ENCODE measurements at regions not wholly inside any gene's neighbourhood (a gene's known extent, or its start where the extent isn't known, plus 50 kb on each side); places are given as distances from the start of the nearest gene placed in this dataset.
A peak's percentile ranks its signal among the peaks of the same experiment; 100 is the strongest.

- ChIA-PET POLR2A (no interaction called here), CTCF (interaction anchor here (0.8 to 2.5 kb wide), 5 partner anchors 8 to 117 kb away, joined by 3 to 10 read pairs (median 3); no protein-coding TSS in a partner anchor)
- Mint-ChIP-seq H3K27ac (ENCODE audit: low read depth, unreplicated experiment) (no peak overlapping the region), H3K4me1 (ENCODE audit: insufficient read depth, unreplicated experiment) (no peaks in the 10 kb centered on the region), H3K27me3 (ENCODE audit: insufficient read depth, unreplicated experiment) (no peaks in the 10 kb centered on the region), H3K4me3 (ENCODE audit: unreplicated experiment) (no peak overlapping the region), H3K36me3 (ENCODE audit: insufficient read depth, unreplicated experiment) (no peaks in the 10 kb centered on the region), H3K9me3 (ENCODE audit: unreplicated experiment) (peaks cover 6% of the 10 kb centered on the region)
- intact Hi-C loops (cut with micrococcal nuclease), result loop anchor here (10.0 kb wide), 1 partner anchor 565 kb away; no protein-coding TSS in a partner anchor
- TF ChIP-seq CTCF (IDR thresholded peaks at IDR 0.05; ENCODE audit: unreplicated experiment), result no peak
- no peak for DNase-seq (ENCODE audit: unreplicated experiment)
- BruUV-seq (replicated peaks), result no TSS peak
These were observed 334.7 kb upstream of the NDST3 start for GRCh38 chr4:117699595-117699994.

- BruUV-seq (replicated peaks), result no TSS peak
- Mint-ChIP-seq H3K27ac (ENCODE audit: low read depth, unreplicated experiment) (no peak overlapping the region), H3K27me3 (ENCODE audit: insufficient read depth, unreplicated experiment) (no peaks in the 10 kb centered on the region), H3K36me3 (ENCODE audit: insufficient read depth, unreplicated experiment) (no peaks in the 10 kb centered on the region), H3K4me1 (ENCODE audit: insufficient read depth, unreplicated experiment) (no peaks in the 10 kb centered on the region), H3K9me3 (ENCODE audit: unreplicated experiment) (peaks cover 6% of the 10 kb centered on the region), H3K4me3 (ENCODE audit: unreplicated experiment) (no peak overlapping the region)
- peak; percentile 24 for DNase-seq (ENCODE audit: unreplicated experiment)
- intact Hi-C loops (cut with micrococcal nuclease), result no loop called here
- TF ChIP-seq CTCF (IDR thresholded peaks at IDR 0.05; ENCODE audit: unreplicated experiment), result peak; percentile 10
- CTCF ChIA-PET, result interaction anchor here (0.5 to 2.5 kb wide), 11 partner anchors 9 to 1252 kb away, joined by 3 to 10 read pairs (median 3); no protein-coding TSS in a partner anchor
- POLR2A ChIA-PET, result no interaction called here
These were observed 334.0 kb upstream of the NDST3 start for GRCh38 chr4:117700111-117700892.

- POLR2A ChIA-PET, result no interaction called here
- no TSS peak for BruUV-seq (replicated peaks)
- no peak overlapping the region for H3K27ac Mint-ChIP-seq (ENCODE audit: low read depth, unreplicated experiment)
- no peaks in the 10 kb centered on the region for H3K27me3 Mint-ChIP-seq (ENCODE audit: insufficient read depth, unreplicated experiment)
- no peak for DNase-seq (ENCODE audit: unreplicated experiment)
- CTCF ChIA-PET, result interaction anchor here (0.7 kb wide), 1 partner anchor 1472 kb away, joined by 4 read pairs; no protein-coding TSS in a partner anchor
- H3K4me3 Mint-ChIP-seq (ENCODE audit: unreplicated experiment), result no peak overlapping the region
- peaks cover 6% of the 10 kb centered on the region for H3K9me3 Mint-ChIP-seq (ENCODE audit: unreplicated experiment)
- no peak for TF ChIP-seq CTCF (IDR thresholded peaks at IDR 0.05; ENCODE audit: unreplicated experiment)
- H3K36me3 Mint-ChIP-seq (ENCODE audit: insufficient read depth, unreplicated experiment), result no peaks in the 10 kb centered on the region
- intact Hi-C loops (cut with micrococcal nuclease), result no loop called here
- no peaks in the 10 kb centered on the region for H3K4me1 Mint-ChIP-seq (ENCODE audit: insufficient read depth, unreplicated experiment)
These were observed 331.9 kb upstream of the NDST3 start for GRCh38 chr4:117702353-117702752.

- H3K4me1 Mint-ChIP-seq (ENCODE audit: insufficient read depth, unreplicated experiment), result no peaks in the 10 kb centered on the region
- intact Hi-C loops (cut with micrococcal nuclease), result no loop called here
- TF ChIP-seq CTCF (IDR thresholded peaks at IDR 0.05; ENCODE audit: unreplicated experiment), result no peak
- ChIA-PET CTCF (no interaction called here), POLR2A (no interaction called here)
- peaks cover 19% of the 10 kb centered on the region for H3K9me3 Mint-ChIP-seq (ENCODE audit: unreplicated experiment)
- no TSS peak for BruUV-seq (replicated peaks)
- no peak overlapping the region for H3K4me3 Mint-ChIP-seq (ENCODE audit: unreplicated experiment)
- no peak for DNase-seq (ENCODE audit: unreplicated experiment)
- no peaks in the 10 kb centered on the region for H3K36me3 Mint-ChIP-seq (ENCODE audit: insufficient read depth, unreplicated experiment)
- no peaks in the 10 kb centered on the region for H3K27me3 Mint-ChIP-seq (ENCODE audit: insufficient read depth, unreplicated experiment)
- no peak overlapping the region for H3K27ac Mint-ChIP-seq (ENCODE audit: low read depth, unreplicated experiment)
These were observed 329.6 kb upstream of the NDST3 start for GRCh38 chr4:117704721-117705120.

Data from MCF 10A (cell line).